RWPE2 (cell line): ENCODE measurements at regions not wholly inside any gene's neighbourhood (a gene's known extent, or its start where the extent isn't known, plus 50 kb on each side); places are given as distances from the start of the nearest gene placed in this dataset.
"Not testable (repeated sequence)": the region's sequence is repeated elsewhere in the genome, so short reads cannot be mapped to it uniquely, and the experiment has no call there.

Experiments used
- ATAC-seq: fragments of 200-7000 bp; cut with Tn5 transposase; 3 replicates; pipeline ENCODE4 v1.9.1; 2021; ENCODE audit warnings: low read depth
- DNase-seq: peaks from one replicate; pipeline ENCODE4 v3.0.0-alpha.2; 2020; ENCODE audit warnings: low spot score
- H3K27ac ChIP-seq: fragments of 450-650 bp; 2 replicates; pipeline ENCODE4 v1.5.1; 2017; ENCODE audit warnings: mild to moderate bottlenecking; ENCODE audit not compliant: poor library complexity, severe bottlenecking
- H3K27me3 ChIP-seq: fragments of 250-450 bp; sonication (Bioruptor Pico); 2 replicates; pipeline ENCODE4 v1.5.1; 2021; ENCODE audit warnings: mild to moderate bottlenecking, moderate library complexity; ENCODE audit not compliant: insufficient read depth, poor library complexity, severe bottlenecking
- H3K36me3 ChIP-seq: fragments of 250-450 bp; sonication (Bioruptor Pico); 2 replicates; pipeline ENCODE4 v1.5.1; 2020; ENCODE audit warnings: low read depth, mild to moderate bottlenecking, moderate library complexity
- H3K4me1 ChIP-seq: fragments of 250-450 bp; sonication (Bioruptor Pico); 2 replicates; pipeline ENCODE4 v1.5.1; 2021; ENCODE audit warnings: mild to moderate bottlenecking, moderate library complexity; ENCODE audit not compliant: insufficient read depth, poor library complexity, severe bottlenecking
- H3K4me3 ChIP-seq: fragments of 250-450 bp; sonication (Bioruptor Pico); 2 replicates; pipeline ENCODE4 v1.5.1; 2021; ENCODE audit warnings: mild to moderate bottlenecking, moderate library complexity; ENCODE audit not compliant: severe bottlenecking
- H3K9me3 ChIP-seq: fragments of 250-450 bp; sonication (Bioruptor Pico); 2 replicates; pipeline ENCODE4 v1.5.1; 2021; ENCODE audit warnings: mild to moderate bottlenecking, moderate library complexity; ENCODE audit not compliant: severe bottlenecking
- CTCF ChIP-seq: fragments of 450-650 bp; IDR thresholded peaks from one replicate; pipeline ENCODE4 v1.5.1; 2017; ENCODE audit warnings: mild to moderate bottlenecking, moderate library complexity; ENCODE audit not compliant: poor library complexity, severe bottlenecking

- Histone ChIP-seq H3K4me1 (peaks cover 9% of the 10 kb centered on the region), H3K4me3 (no peak overlapping the region), H3K27ac (no peak overlapping the region), H3K27me3 (no peaks in the 10 kb centered on the region), H3K36me3 (no peaks in the 10 kb centered on the region), H3K9me3 (no peaks in the 10 kb centered on the region)
- no peak for TF ChIP-seq CTCF
- DNase-seq (no peak), ATAC-seq (no peak)
Measured at GRCh38 chr1:238611406-238611805, 720.7 kb upstream of the ZP4 start.

GRCh38 chr1:238608144-238608543 is 717.4 kb upstream of the ZP4 start:
- H3K27me3 ChIP-seq: no peaks in the 10 kb centered on the region
- no peak for DNase-seq
- H3K4me3 ChIP-seq: no peak overlapping the region
- TF ChIP-seq CTCF: no peak
- H3K4me1 ChIP-seq: peaks cover 14% of the 10 kb centered on the region
- no peak overlapping the region for H3K27ac ChIP-seq
- ATAC-seq: no peak
- H3K9me3 ChIP-seq: no peaks in the 10 kb centered on the region
- no peaks in the 10 kb centered on the region for H3K36me3 ChIP-seq

- no peak for TF ChIP-seq CTCF
- ATAC-seq: peak; percentile 97
- Histone ChIP-seq H3K4me1 (peaks cover 14% of the 10 kb centered on the region), H3K36me3 (no peaks in the 10 kb centered on the region), H3K27me3 (no peaks in the 10 kb centered on the region), H3K4me3 (no peak overlapping the region), H3K27ac (peak overlapping the region; percentile 22), H3K9me3 (no peaks in the 10 kb centered on the region)
- no peak for DNase-seq
Measured at GRCh38 chr1:238606896-238607295, 716.2 kb upstream of the ZP4 start.

- Histone ChIP-seq H3K9me3 (no peaks in the 10 kb centered on the region), H3K36me3 (no peaks in the 10 kb centered on the region), H3K4me1 (peaks cover 14% of the 10 kb centered on the region), H3K4me3 (no peak overlapping the region), H3K27me3 (no peaks in the 10 kb centered on the region), H3K27ac (peak overlapping the region; percentile 22)
- TF ChIP-seq CTCF: no peak
- DNase-seq (no peak), ATAC-seq (peak; percentile 10; the same call in 1 of the 3 replicates)
Measured at GRCh38 chr1:238606457-238606856, 715.7 kb upstream of the ZP4 start.

GRCh38 chr1:238604357-238604756 is 713.6 kb upstream of the ZP4 start:
- DNase-seq (no peak), ATAC-seq (no peak)
- no peak overlapping the region for H3K4me3 ChIP-seq
- H3K36me3 ChIP-seq: no peaks in the 10 kb centered on the region
- no peaks in the 10 kb centered on the region for H3K27me3 ChIP-seq
- H3K9me3 ChIP-seq: no peaks in the 10 kb centered on the region
- H3K4me1 ChIP-seq: peaks cover 14% of the 10 kb centered on the region
- H3K27ac ChIP-seq: no peak overlapping the region
- no peak for TF ChIP-seq CTCF

- H3K27ac ChIP-seq, H3K4me3 ChIP-seq, DNase-seq: not testable (repeated sequence)
Measured at GRCh38 chr1:238601604-238602003, 710.9 kb upstream of the ZP4 start.

More at GRCh38 chr1:238601604-238602003, 710.9 kb upstream of the ZP4 start:
- not testable (repeated sequence) for H3K27me3 ChIP-seq, H3K9me3 ChIP-seq, ATAC-seq, H3K36me3 ChIP-seq, H3K4me1 ChIP-seq
